ENCODE measurements at regions not wholly inside any gene's neighbourhood (a gene's known extent, or its start where the extent isn't known, plus 50 kb on each side); places are given as distances from the start of the nearest gene placed in this dataset.

DNA sequence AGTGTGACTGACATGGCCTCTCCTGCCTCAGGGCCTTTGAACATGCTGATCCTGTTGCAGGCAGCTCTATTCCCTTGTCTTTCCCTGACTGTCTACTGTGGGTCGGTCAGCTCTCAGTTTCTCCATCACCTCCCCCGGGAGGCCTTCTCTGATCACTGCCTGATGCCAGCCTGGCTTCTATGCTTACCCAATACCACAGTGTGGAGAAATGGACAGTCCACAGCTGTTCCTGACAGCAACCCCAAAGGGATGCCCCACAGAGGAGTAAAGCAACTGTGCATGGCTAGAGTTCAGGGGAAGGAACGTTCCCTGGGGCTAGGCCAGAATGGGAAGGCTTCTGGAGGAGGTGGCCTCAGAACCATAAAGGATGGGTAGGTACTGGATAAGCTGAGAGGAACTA lies 354.3 kb downstream of the MIAT start:
- H3K9me3 ChIP-seq (ENCODE audit: control insufficient read depth, low read depth, low read length) = no peaks in the 10 kb centered on the region
- FAIRE-seq (no peak), DNase-seq (ENCODE audit: low read depth, low spot score) (no peak)
- no peak overlapping the region for H3K27ac ChIP-seq (ENCODE audit: control insufficient read depth, insufficient read depth, low read length)
- no peak for TF ChIP-seq EZH2 (IDR thresholded peaks at IDR 0.05; ENCODE audit: low read length)
- TF ChIP-seq, protein P1, sequence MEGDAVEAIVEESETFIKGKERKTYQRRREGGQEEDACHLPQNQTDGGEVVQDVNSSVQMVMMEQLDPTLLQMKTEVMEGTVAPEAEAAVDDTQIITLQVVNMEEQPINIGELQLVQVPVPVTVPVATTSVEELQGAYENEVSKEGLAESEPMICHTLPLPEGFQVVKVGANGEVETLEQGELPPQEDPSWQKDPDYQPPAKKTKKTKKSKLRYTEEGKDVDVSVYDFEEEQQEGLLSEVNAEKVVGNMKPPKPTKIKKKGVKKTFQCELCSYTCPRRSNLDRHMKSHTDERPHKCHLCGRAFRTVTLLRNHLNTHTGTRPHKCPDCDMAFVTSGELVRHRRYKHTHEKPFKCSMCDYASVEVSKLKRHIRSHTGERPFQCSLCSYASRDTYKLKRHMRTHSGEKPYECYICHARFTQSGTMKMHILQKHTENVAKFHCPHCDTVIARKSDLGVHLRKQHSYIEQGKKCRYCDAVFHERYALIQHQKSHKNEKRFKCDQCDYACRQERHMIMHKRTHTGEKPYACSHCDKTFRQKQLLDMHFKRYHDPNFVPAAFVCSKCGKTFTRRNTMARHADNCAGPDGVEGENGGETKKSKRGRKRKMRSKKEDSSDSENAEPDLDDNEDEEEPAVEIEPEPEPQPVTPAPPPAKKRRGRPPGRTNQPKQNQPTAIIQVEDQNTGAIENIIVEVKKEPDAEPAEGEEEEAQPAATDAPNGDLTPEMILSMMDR (optimal IDR thresholded peaks at IDR 0.05 in 1 of 3, IDR thresholded peaks at IDR 0.05 in 1 of 3, conservative IDR thresholded peaks at IDR 0.05 in 1 of 3; ENCODE audit: extremely low read depth in 1 of 3, insufficient read depth in 2 of 3, low read length in 3 of 3) = no peak
- no peaks in the 10 kb centered on the region for H4K20me1 ChIP-seq (ENCODE audit: control insufficient read depth, extremely low read depth, insufficient read depth, low read length)
- H3K79me2 ChIP-seq (ENCODE audit: control insufficient read depth, insufficient read depth, low read length) = no peaks in the 10 kb centered on the region
- H2AFZ ChIP-seq (ENCODE audit: control insufficient read depth, low read length) = no peak overlapping the region
- H3K9ac ChIP-seq (ENCODE audit: control insufficient read depth, extremely low read depth, insufficient read depth, low read length) = no peak overlapping the region
- H3K4me1 ChIP-seq (ENCODE audit: control insufficient read depth, extremely low read depth, insufficient read depth, low read length) = no peaks in the 10 kb centered on the region
- peaks cover 4% of the 10 kb centered on the region for H3K27me3 ChIP-seq (ENCODE audit: control insufficient read depth, extremely low read depth, insufficient read depth, low read length)
- H3K36me3 ChIP-seq (ENCODE audit: control insufficient read depth in 2 of 2, extremely low read depth in 1 of 2, insufficient read depth in 2 of 2, low read length in 2 of 2) = no peaks in the 10 kb centered on the region
- dilution Hi-C loops (cut with MboI; ENCODE audit: extremely low pct_ligation_motif_present, low sequenced_read_pairs) = no loop called here
- no peak overlapping the region for H3K4me3 ChIP-seq (ENCODE audit: control insufficient read depth in 2 of 3, extremely low read depth in 1 of 3, insufficient read depth in 2 of 3, low read depth in 1 of 3, low read length in 3 of 3)
- H3K9me1 ChIP-seq (ENCODE audit: control insufficient read depth, extremely low read depth, insufficient read depth, low read length) = no peaks in the 10 kb centered on the region
- H3K4me2 ChIP-seq (ENCODE audit: control insufficient read depth, extremely low read depth, insufficient read depth, low read depth, low read length) = no peak overlapping the region

DNA sequence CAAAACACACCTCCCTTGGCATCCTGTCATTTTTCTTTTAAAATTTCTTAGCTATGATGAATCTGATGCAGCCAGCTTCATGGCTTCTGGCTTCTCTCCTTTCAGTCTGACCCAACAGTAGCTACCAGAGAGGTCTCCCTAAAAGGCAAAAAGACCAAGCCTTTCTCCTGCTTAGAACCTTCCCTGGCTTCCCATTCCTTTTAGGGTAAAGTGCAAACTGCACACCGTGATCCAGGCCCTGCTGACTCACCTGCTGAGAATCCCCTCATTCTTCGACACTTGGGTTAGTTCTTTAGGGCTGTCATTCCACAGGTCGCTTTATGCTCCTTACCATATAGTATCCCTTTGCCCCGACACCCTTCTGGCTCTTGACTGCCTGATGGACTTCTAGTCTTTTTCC lies 362.4 kb downstream of the MIAT start:
- DNase-seq (ENCODE audit: low read depth, low spot score) (no peak), FAIRE-seq (no peak)
- H2AFZ ChIP-seq (ENCODE audit: control insufficient read depth, low read length) = no peak overlapping the region
- H3K4me2 ChIP-seq (ENCODE audit: control insufficient read depth, extremely low read depth, insufficient read depth, low read depth, low read length) = no peak overlapping the region
- H3K27me3 ChIP-seq (ENCODE audit: control insufficient read depth, extremely low read depth, insufficient read depth, low read length) = peaks cover 10% of the 10 kb centered on the region
- no peak overlapping the region for H3K27ac ChIP-seq (ENCODE audit: control insufficient read depth, insufficient read depth, low read length)
- H3K36me3 ChIP-seq (ENCODE audit: control insufficient read depth in 2 of 2, extremely low read depth in 1 of 2, insufficient read depth in 2 of 2, low read length in 2 of 2) = no peaks in the 10 kb centered on the region
- no peaks in the 10 kb centered on the region for H3K4me1 ChIP-seq (ENCODE audit: control insufficient read depth, extremely low read depth, insufficient read depth, low read length)
- no peak overlapping the region for H3K9ac ChIP-seq (ENCODE audit: control insufficient read depth, extremely low read depth, insufficient read depth, low read length)
- TF ChIP-seq EZH2 (IDR thresholded peaks at IDR 0.05; ENCODE audit: low read length) = no peak
- TF ChIP-seq, protein P1 (optimal IDR thresholded peaks at IDR 0.05 in 1 of 3, IDR thresholded peaks at IDR 0.05 in 1 of 3, conservative IDR thresholded peaks at IDR 0.05 in 1 of 3; ENCODE audit: extremely low read depth in 1 of 3, insufficient read depth in 2 of 3, low read length in 3 of 3) = no peak
- dilution Hi-C loops (cut with MboI; ENCODE audit: extremely low pct_ligation_motif_present, low sequenced_read_pairs) = no loop called here
- no peaks in the 10 kb centered on the region for H4K20me1 ChIP-seq (ENCODE audit: control insufficient read depth, extremely low read depth, insufficient read depth, low read length)
- H3K4me3 ChIP-seq (ENCODE audit: control insufficient read depth in 2 of 3, extremely low read depth in 1 of 3, insufficient read depth in 2 of 3, low read depth in 1 of 3, low read length in 3 of 3) = no peak overlapping the region
- H3K9me1 ChIP-seq (ENCODE audit: control insufficient read depth, extremely low read depth, insufficient read depth, low read length) = no peaks in the 10 kb centered on the region
- H3K9me3 ChIP-seq (ENCODE audit: control insufficient read depth, low read depth, low read length) = no peaks in the 10 kb centered on the region
- H3K79me2 ChIP-seq (ENCODE audit: control insufficient read depth, insufficient read depth, low read length) = no peaks in the 10 kb centered on the region

All from keratinocyte (primary cell).